ENCODE measurements at regions not wholly inside any gene's neighbourhood (a gene's known extent, or its start where the extent isn't known, plus 50 kb on each side); places are given as distances from the start of the nearest gene placed in this dataset.

DNA sequence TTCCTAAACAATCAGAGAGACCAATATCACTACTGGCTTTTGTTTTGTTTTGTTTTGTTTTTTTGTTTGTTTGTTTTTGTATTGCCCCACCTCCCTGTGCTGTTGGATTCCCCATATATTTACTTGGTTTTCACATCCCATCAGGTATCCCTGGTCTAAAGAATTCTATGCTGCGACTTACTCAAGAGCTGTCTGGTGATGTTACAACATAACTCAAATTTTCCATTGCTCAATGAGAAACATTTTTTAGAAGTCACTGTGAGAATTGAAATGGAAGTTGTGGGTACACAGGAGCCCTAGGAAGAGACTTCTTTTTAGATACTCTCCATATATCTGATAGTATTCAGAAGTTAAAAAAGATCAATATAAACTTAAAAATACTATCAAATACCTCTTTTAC, 181.4 kb downstream of the KLF5 start:
- H3K4me3 ChIP-seq (ENCODE audit: control insufficient read depth, low read depth, low read length) = no peak overlapping the region
- DNase-seq (ENCODE audit: low read depth) = no peak
- TF ChIP-seq, protein P1, sequence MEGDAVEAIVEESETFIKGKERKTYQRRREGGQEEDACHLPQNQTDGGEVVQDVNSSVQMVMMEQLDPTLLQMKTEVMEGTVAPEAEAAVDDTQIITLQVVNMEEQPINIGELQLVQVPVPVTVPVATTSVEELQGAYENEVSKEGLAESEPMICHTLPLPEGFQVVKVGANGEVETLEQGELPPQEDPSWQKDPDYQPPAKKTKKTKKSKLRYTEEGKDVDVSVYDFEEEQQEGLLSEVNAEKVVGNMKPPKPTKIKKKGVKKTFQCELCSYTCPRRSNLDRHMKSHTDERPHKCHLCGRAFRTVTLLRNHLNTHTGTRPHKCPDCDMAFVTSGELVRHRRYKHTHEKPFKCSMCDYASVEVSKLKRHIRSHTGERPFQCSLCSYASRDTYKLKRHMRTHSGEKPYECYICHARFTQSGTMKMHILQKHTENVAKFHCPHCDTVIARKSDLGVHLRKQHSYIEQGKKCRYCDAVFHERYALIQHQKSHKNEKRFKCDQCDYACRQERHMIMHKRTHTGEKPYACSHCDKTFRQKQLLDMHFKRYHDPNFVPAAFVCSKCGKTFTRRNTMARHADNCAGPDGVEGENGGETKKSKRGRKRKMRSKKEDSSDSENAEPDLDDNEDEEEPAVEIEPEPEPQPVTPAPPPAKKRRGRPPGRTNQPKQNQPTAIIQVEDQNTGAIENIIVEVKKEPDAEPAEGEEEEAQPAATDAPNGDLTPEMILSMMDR (IDR thresholded peaks at IDR 0.05; ENCODE audit: control insufficient read depth, insufficient read depth, low read depth, low read length, missing control alignments) = no peak

DNA sequence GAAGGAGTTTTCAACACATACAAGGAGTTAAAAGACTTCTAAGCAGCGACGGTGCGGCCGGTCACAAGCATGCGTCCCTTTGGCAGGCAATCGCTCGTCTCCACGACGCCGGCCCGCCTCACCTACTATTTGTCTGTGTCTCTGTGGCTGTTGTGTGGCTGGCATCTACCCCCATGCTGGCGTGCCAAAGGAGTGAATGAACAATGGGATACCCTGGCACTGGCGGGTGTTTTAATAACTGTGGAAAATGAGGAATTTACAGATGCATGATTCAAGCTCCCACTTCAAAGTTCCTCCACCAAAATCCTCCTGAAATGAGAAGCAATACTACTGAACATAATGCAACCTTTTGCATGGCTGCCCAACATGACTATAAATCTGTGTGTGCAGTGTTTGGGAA, 176.6 kb downstream of the KLF5 start:
- no peak overlapping the region for H3K4me3 ChIP-seq (ENCODE audit: control insufficient read depth, low read depth, low read length)
- no peak for DNase-seq (ENCODE audit: low read depth)
- TF ChIP-seq, protein P1 (IDR thresholded peaks at IDR 0.05; ENCODE audit: control insufficient read depth, insufficient read depth, low read depth, low read length, missing control alignments) = no peak

DNA sequence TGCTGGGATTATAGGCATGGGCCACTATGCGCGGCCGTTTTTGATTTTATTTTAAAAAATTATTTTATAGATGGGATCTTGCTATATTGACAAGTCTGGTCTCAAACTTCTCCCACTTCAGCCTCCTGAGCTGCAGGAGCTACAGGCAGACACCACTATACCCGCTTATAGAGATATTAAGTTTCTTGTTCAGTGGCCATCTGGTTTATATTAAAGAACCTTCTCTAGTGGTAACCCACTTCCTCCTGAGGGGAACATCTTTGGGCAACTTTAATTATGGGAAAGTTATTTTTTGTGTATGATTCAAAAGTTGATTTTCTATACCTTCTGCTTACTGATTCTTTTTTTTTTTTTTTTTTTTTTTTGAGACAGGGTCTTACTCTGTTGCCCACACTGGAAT, 172.7 kb downstream of the KLF5 start:
- DNase-seq (ENCODE audit: low read depth) = no peak
- TF ChIP-seq, protein P1 (IDR thresholded peaks at IDR 0.05; ENCODE audit: control insufficient read depth, insufficient read depth, low read depth, low read length, missing control alignments) = no peak
- H3K4me3 ChIP-seq (ENCODE audit: control insufficient read depth, low read depth, low read length) = no peak overlapping the region

DNA sequence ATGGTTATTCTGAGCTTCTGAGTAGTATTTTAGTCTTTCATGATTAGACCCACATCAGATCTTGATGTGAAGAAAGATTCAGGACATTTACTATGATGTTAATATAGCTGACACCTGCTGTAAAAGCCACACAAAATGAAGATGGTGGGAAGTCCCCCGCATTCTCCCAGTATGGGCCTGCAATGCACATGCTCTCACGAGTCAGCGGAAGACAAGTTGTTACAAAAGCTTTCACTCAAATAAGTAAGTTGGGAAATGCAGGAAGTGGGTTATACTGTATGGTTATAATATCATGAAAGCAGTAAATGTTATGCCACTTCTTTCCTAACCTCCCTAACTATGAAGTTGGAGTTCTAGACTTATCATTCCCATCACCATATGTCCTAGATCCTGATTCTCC, 171.9 kb downstream of the KLF5 start:
- DNase-seq (ENCODE audit: low read depth) = no peak

DNA sequence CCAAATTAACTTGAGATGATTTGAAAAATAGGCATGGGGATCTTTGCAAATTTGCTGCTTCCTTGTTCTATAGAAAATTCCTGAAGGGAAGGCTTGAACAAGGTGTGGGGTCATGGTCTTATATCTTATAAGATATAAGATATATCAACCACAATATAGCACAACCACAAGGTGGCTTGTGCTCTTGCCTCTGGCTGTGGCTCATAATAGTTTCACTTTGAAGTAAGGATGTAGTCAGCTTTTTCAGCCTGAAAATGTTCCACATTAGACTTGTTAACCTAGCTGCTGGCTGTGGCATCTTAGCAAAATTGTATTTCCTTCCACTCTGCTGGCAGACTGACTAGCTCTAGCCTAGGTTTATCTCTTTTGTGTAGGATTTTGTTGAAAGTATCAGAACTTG, 169.7 kb downstream of the KLF5 start:
- H3K4me3 ChIP-seq (ENCODE audit: control insufficient read depth, low read depth, low read length) = no peak overlapping the region
- DNase-seq (ENCODE audit: low read depth) = no peak
- TF ChIP-seq, protein P1 (IDR thresholded peaks at IDR 0.05; ENCODE audit: control insufficient read depth, insufficient read depth, low read depth, low read length, missing control alignments) = peak; percentile 30

More for the DNA sequence above, 171.9 kb downstream of the KLF5 start:
- no peak overlapping the region for H3K4me3 ChIP-seq (ENCODE audit: control insufficient read depth, low read depth, low read length)
- TF ChIP-seq, protein P1 (IDR thresholded peaks at IDR 0.05; ENCODE audit: control insufficient read depth, insufficient read depth, low read depth, low read length, missing control alignments) = no peak

DNA sequence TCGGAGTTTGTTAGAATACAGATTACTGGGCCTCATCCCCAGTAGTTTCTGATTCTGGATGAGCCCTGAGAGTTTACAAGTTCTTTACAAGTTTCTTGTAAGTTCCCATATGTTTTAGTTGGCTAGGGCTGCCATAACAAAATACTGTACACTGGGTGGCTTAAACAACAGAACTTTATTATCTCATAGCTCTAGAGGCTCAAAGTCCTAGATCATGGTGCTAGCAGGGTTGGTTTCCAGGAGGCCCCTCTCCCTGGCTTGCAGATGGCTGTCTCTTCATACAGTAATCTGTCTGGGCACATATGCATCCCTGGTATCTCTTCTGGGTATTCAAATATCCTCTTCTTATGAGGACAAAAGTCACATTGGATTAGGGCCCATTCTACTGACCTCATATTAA, 167.2 kb downstream of the KLF5 start:
- H3K4me3 ChIP-seq (ENCODE audit: control insufficient read depth, low read depth, low read length) = no peak overlapping the region
- TF ChIP-seq, protein P1 (IDR thresholded peaks at IDR 0.05; ENCODE audit: control insufficient read depth, insufficient read depth, low read depth, low read length, missing control alignments) = no peak
- DNase-seq (ENCODE audit: low read depth) = no peak

DNA sequence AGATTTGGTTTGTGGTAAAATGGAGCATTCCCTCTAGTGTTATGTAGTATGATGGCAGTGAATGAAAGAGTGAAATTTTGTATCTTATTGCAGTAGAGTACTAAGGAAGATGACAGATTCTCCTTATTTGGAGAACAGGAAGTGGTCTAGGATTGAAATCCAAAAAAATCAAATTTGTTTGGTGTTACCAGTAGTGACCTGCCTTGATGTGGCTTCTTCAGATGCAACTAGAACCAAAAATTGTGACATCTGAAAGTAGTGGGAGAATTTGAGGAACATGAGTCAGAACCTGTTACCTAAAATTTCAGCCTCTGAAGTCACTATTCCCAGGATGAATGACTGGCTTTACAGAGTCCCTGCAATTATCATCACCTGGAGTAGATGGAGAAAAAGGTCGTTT, 165.9 kb downstream of the KLF5 start:
- peak; percentile 70 for DNase-seq (ENCODE audit: low read depth)
- H3K4me3 ChIP-seq (ENCODE audit: control insufficient read depth, low read depth, low read length) = no peak overlapping the region
- TF ChIP-seq, protein P1 (IDR thresholded peaks at IDR 0.05; ENCODE audit: control insufficient read depth, insufficient read depth, low read depth, low read length, missing control alignments) = no peak
